SW 1271 (cell line): ENCODE measurements at regions not wholly inside any gene's neighbourhood (a gene's known extent, or its start where the extent isn't known, plus 50 kb on each side); places are given as distances from the start of the nearest gene placed in this dataset.
"Not testable (repeated sequence)": the region's sequence is repeated elsewhere in the genome, so short reads cannot be mapped to it uniquely, and the experiment has no call there.

ENCODE experiments used
- DNase-seq, 2 experiments: peaks; one replicate each; lab custom pipeline; 2025; lab: John Stamatoyannopoulos, UW

- not testable (repeated sequence) for DNase-seq
Measured at GRCh38 chr2:51894584-51894983, 862.7 kb upstream of the NRXN1 start.

- DNase-seq: no peak
Measured at GRCh38 chr2:51888120-51888519, 856.2 kb upstream of the NRXN1 start.

GRCh38 chr2:51881673-51882072 is 849.7 kb upstream of the NRXN1 start:
- no peak for DNase-seq

- DNase-seq: no peak
Measured at GRCh38 chr2:51880153-51880552, 848.2 kb upstream of the NRXN1 start.

- DNase-seq: no peak
Measured at GRCh38 chr2:51866361-51866760, 834.4 kb upstream of the NRXN1 start.

GRCh38 chr2:51859260-51859659 is 827.3 kb upstream of the NRXN1 start:
- DNase-seq: no peak

GRCh38 chr2:51855683-51856082 is 823.8 kb upstream of the NRXN1 start:
- DNase-seq: no peak

GRCh38 chr2:51846796-51847195 is 814.9 kb upstream of the NRXN1 start:
- no peak for DNase-seq

- DNase-seq: no peak
Measured at GRCh38 chr2:51846018-51846417, 814.1 kb upstream of the NRXN1 start.

GRCh38 chr2:51844596-51844995 is 812.7 kb upstream of the NRXN1 start:
- no peak for DNase-seq

- no peak for DNase-seq
Measured at GRCh38 chr2:51829477-51829876, 797.5 kb upstream of the NRXN1 start.

GRCh38 chr2:51825823-51826222 is 793.9 kb upstream of the NRXN1 start:
- no peak for DNase-seq

GRCh38 chr2:51813247-51813646 is 781.3 kb upstream of the NRXN1 start:
- DNase-seq: peak; percentile 5 to 33

- DNase-seq: peak in 1 of 2 experiments; percentile 34
Measured at GRCh38 chr2:51812138-51812866, 780.4 kb upstream of the NRXN1 start.

GRCh38 chr2:51810197-51810596 is 778.3 kb upstream of the NRXN1 start:
- DNase-seq: no peak

- no peak for DNase-seq
Measured at GRCh38 chr2:51807229-51807628, 775.3 kb upstream of the NRXN1 start.

GRCh38 chr2:51795248-51795888 is 763.4 kb upstream of the NRXN1 start:
- peak in 1 of 2 experiments; percentile 0 for DNase-seq

- DNase-seq: no peak
Measured at GRCh38 chr2:51791496-51791895, 759.6 kb upstream of the NRXN1 start.

GRCh38 chr2:51790854-51791253 is 758.9 kb upstream of the NRXN1 start:
- DNase-seq: no peak

- DNase-seq: no peak
Measured at GRCh38 chr2:51789918-51790317, 758.0 kb upstream of the NRXN1 start.

- no peak for DNase-seq
Measured at GRCh38 chr2:51782921-51783765, 751.2 kb upstream of the NRXN1 start.

- DNase-seq: no peak
Measured at GRCh38 chr2:51781691-51782090, 749.8 kb upstream of the NRXN1 start.

- DNase-seq: no peak
Measured at GRCh38 chr2:51780353-51780752, 748.4 kb upstream of the NRXN1 start.
